ENCODE measurements at regions not wholly inside any gene's neighbourhood (a gene's known extent, or its start where the extent isn't known, plus 50 kb on each side); places are given as distances from the start of the nearest gene placed in this dataset.

GRCh38 chr6:156550949-156551348, 226.2 kb upstream of the ARID1B start:
- TF ChIP-seq CTCF (IDR thresholded peaks at IDR 0.05), result no peak
- Mint-ChIP-seq H3K4me3 (ENCODE audit: unreplicated experiment) (no peak overlapping the region), H3K27me3 (ENCODE audit: low read depth) (peaks cover under 1% of the 10 kb centered on the region), H3K4me1 (ENCODE audit: low read depth) (no peaks in the 10 kb centered on the region), H3K27ac (ENCODE audit: unreplicated experiment) (no peak overlapping the region), H3K36me3 (ENCODE audit: low read depth) (no peaks in the 10 kb centered on the region), H3K9me3 (ENCODE audit: low read depth) (no peaks in the 10 kb centered on the region)
- no peak for DNase-seq (ENCODE audit: low spot score)

GRCh38 chr6:156545931-156546330, 231.2 kb upstream of the ARID1B start:
- Mint-ChIP-seq H3K4me3 (ENCODE audit: unreplicated experiment) (no peak overlapping the region), H3K27ac (ENCODE audit: unreplicated experiment) (no peak overlapping the region), H3K36me3 (ENCODE audit: low read depth) (no peaks in the 10 kb centered on the region), H3K9me3 (ENCODE audit: low read depth) (no peaks in the 10 kb centered on the region), H3K4me1 (ENCODE audit: low read depth) (no peaks in the 10 kb centered on the region), H3K27me3 (ENCODE audit: low read depth) (peaks cover 12% of the 10 kb centered on the region)
- DNase-seq (ENCODE audit: low spot score), result no peak
- TF ChIP-seq CTCF (IDR thresholded peaks at IDR 0.05), result no peak

- TF ChIP-seq CTCF (IDR thresholded peaks at IDR 0.05), result no peak
- no peak overlapping the region for H3K27ac Mint-ChIP-seq (ENCODE audit: unreplicated experiment)
- H3K4me3 Mint-ChIP-seq (ENCODE audit: unreplicated experiment), result no peak overlapping the region
- no peaks in the 10 kb centered on the region for H3K4me1 Mint-ChIP-seq (ENCODE audit: low read depth)
- H3K27me3 Mint-ChIP-seq (ENCODE audit: low read depth), result peaks cover 12% of the 10 kb centered on the region
- DNase-seq (ENCODE audit: low spot score), result no peak
- no peaks in the 10 kb centered on the region for H3K9me3 Mint-ChIP-seq (ENCODE audit: low read depth)
- no peaks in the 10 kb centered on the region for H3K36me3 Mint-ChIP-seq (ENCODE audit: low read depth)
Measured at GRCh38 chr6:156545021-156545420, 232.2 kb upstream of the ARID1B start.

GRCh38 chr6:156544046-156544445, 233.1 kb upstream of the ARID1B start:
- TF ChIP-seq CTCF (IDR thresholded peaks at IDR 0.05), result no peak
- Mint-ChIP-seq H3K4me3 (ENCODE audit: unreplicated experiment) (no peak overlapping the region), H3K27me3 (ENCODE audit: low read depth) (peaks cover 12% of the 10 kb centered on the region), H3K9me3 (ENCODE audit: low read depth) (no peaks in the 10 kb centered on the region), H3K36me3 (ENCODE audit: low read depth) (no peaks in the 10 kb centered on the region), H3K27ac (ENCODE audit: unreplicated experiment) (no peak overlapping the region), H3K4me1 (ENCODE audit: low read depth) (no peaks in the 10 kb centered on the region)
- no peak for DNase-seq (ENCODE audit: low spot score)

- no peaks in the 10 kb centered on the region for H3K9me3 Mint-ChIP-seq (ENCODE audit: low read depth)
- TF ChIP-seq CTCF (IDR thresholded peaks at IDR 0.05), result no peak
- H3K4me3 Mint-ChIP-seq (ENCODE audit: unreplicated experiment), result no peak overlapping the region
Measured at GRCh38 chr6:156543431-156543830, 233.7 kb upstream of the ARID1B start.

More at GRCh38 chr6:156543431-156543830, 233.7 kb upstream of the ARID1B start:
- Mint-ChIP-seq H3K27me3 (ENCODE audit: low read depth) (peaks cover 12% of the 10 kb centered on the region), H3K4me1 (ENCODE audit: low read depth) (no peaks in the 10 kb centered on the region), H3K27ac (ENCODE audit: unreplicated experiment) (no peak overlapping the region), H3K36me3 (ENCODE audit: low read depth) (no peaks in the 10 kb centered on the region)
- no peak for DNase-seq (ENCODE audit: low spot score)
